ENCODE measurements at regions not wholly inside any gene's neighbourhood (a gene's known extent, or its start where the extent isn't known, plus 50 kb on each side); places are given as distances from the start of the nearest gene placed in this dataset.

DNA sequence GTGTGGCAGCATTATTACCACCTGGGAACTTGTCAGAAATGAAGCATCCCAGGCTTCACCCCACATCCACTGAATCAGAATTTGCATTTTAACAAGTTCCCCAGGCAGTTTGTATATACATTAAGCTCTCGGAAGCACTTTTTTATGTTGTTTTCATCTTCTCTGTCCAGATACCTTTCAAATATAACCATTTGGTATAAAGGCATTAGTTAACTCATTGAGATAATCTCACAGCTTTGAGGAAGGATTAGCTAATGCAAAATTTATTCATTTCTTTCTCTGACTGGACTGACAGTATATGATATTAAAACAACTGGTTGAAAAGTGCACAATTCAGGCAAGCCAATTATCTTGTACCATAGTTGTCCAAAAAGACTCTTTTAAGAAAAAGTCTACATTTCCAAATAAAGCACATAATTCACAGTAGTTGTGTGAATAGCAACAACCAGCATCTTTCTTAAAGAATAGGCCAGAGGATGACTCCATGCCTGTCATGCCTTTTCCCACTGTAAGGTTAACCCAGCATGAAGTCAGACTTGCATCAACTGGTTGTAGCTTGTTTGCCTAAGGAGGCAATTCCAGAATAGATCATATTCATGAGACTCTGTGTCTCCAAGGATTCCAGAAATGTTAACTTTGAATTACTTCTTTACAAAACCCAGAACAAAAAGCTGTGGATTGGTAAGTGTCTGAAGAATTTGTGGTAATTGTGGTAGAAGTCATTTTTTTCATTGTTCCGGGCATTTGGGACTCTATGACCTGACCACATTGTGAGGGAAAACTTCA is 254.3 kb upstream of the SESN3 start:
- TF ChIP-seq, protein P1, sequence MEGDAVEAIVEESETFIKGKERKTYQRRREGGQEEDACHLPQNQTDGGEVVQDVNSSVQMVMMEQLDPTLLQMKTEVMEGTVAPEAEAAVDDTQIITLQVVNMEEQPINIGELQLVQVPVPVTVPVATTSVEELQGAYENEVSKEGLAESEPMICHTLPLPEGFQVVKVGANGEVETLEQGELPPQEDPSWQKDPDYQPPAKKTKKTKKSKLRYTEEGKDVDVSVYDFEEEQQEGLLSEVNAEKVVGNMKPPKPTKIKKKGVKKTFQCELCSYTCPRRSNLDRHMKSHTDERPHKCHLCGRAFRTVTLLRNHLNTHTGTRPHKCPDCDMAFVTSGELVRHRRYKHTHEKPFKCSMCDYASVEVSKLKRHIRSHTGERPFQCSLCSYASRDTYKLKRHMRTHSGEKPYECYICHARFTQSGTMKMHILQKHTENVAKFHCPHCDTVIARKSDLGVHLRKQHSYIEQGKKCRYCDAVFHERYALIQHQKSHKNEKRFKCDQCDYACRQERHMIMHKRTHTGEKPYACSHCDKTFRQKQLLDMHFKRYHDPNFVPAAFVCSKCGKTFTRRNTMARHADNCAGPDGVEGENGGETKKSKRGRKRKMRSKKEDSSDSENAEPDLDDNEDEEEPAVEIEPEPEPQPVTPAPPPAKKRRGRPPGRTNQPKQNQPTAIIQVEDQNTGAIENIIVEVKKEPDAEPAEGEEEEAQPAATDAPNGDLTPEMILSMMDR (IDR thresholded peaks at IDR 0.05): no peak
- TF ChIP-seq EZH2 (IDR thresholded peaks at IDR 0.05): no peak
- no peak for TF ChIP-seq EZH2phosphoT487 (IDR thresholded peaks at IDR 0.05)
